GM23338 (cell line): ENCODE measurements at regions not wholly inside any gene's neighbourhood (a gene's known extent, or its start where the extent isn't known, plus 50 kb on each side); places are given as distances from the start of the nearest gene placed in this dataset.

ENCODE experiments used
- ETS1 ChIP-seq: IDR thresholded peaks from 2 replicates; pipeline ENCODE4 v1.6.1; 2016; ENCODE audit warnings: antibody characterized with exemption
- EZH2phosphoT487 ChIP-seq: fragments of 200-600 bp; sonication (generic); IDR thresholded peaks from one replicate; pipeline ENCODE4 v1.8.1; 2018; ENCODE audit warnings: antibody characterized with exemption; ENCODE audit not compliant: unreplicated experiment
- POLR2AphosphoS5 ChIP-seq: IDR thresholded peaks from 2 replicates; pipeline ENCODE4 v1.6.1; 2016; ENCODE audit warnings: antibody characterized with exemption, low read depth
- REST ChIP-seq: IDR thresholded peaks from one replicate; pipeline ENCODE4 v1.6.1; 2018; ENCODE audit warnings: antibody characterized with exemption; ENCODE audit not compliant: unreplicated experiment
- ZNF114 ChIP-seq: fragments of 250-450 bp; sonication (Bioruptor Pico); IDR thresholded peaks from 2 replicates; pipeline ENCODE4 v1.5.0; 2020; ENCODE audit warnings: mild to moderate bottlenecking, moderate library complexity
- TF ChIP-seq, protein P1 (sequence below), 2 experiments: fragments of 200-600 bp in 1 of 2; sonication (generic) in 1 of 2; conservative IDR thresholded peaks; 2 replicates each; pipeline versions ENCODE4 v1.5.1 to v1.6.1; 2016 to 2017; ENCODE audit warnings: antibody characterized with exemption in 2 of 2, low read depth in 2 of 2, mild to moderate bottlenecking in 2 of 2, moderate library complexity in 1 of 2

DNA sequence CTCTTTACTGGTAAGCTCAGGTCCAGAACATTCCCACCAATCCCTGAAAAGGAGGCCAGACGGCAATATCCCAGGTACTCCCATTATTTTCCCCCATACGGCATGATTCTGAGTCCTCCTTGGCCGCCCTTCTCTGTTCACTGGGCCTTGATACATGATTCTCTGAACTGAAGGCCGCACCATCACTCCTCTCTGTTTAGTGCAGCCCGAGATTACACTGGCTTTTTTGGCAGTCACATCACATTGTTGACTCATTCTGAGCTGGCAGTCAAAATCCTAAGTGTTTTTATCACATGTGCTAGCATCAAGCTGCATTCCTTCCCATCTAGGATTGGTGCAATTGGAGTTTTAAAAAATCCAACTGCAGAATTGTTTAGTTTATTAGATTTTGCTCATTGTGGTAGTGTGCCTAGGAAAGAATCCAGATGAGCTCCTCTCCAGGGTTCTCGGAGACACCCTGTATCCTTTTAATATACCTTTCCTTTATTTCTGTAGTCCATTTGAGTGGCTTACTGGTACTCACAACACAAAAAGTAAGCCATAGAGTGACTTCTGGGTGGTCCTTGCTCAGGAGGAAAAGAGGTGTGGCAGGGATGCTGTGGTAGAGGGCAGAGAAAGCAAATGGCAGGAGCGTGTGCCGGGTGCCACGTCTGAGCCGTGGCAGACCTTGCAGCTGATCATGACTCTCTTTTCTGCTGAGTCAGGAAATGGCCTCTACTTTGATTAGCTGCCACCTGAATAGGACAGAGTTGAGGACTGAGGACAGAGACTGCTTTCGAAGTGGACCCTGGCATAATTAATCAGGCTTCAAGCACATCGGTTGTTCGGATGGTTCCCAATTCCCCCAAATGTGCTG lies 121.1 kb upstream of the IL12B start:
- TF ChIP-seq, protein P1, sequence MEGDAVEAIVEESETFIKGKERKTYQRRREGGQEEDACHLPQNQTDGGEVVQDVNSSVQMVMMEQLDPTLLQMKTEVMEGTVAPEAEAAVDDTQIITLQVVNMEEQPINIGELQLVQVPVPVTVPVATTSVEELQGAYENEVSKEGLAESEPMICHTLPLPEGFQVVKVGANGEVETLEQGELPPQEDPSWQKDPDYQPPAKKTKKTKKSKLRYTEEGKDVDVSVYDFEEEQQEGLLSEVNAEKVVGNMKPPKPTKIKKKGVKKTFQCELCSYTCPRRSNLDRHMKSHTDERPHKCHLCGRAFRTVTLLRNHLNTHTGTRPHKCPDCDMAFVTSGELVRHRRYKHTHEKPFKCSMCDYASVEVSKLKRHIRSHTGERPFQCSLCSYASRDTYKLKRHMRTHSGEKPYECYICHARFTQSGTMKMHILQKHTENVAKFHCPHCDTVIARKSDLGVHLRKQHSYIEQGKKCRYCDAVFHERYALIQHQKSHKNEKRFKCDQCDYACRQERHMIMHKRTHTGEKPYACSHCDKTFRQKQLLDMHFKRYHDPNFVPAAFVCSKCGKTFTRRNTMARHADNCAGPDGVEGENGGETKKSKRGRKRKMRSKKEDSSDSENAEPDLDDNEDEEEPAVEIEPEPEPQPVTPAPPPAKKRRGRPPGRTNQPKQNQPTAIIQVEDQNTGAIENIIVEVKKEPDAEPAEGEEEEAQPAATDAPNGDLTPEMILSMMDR (conservative IDR thresholded peaks at IDR 0.05; ENCODE audit: low read depth in 2 of 2), result no peak
- TF ChIP-seq POLR2AphosphoS5, result no peak
- TF ChIP-seq ZNF114 (CRISPR knock-in tag), result no peak
- TF ChIP-seq ETS1, result no peak
- TF ChIP-seq REST, result no peak
- TF ChIP-seq EZH2phosphoT487, result no peak
